ENCODE measurements at regions not wholly inside any gene's neighbourhood (a gene's known extent, or its start where the extent isn't known, plus 50 kb on each side); places are given as distances from the start of the nearest gene placed in this dataset.

DNA sequence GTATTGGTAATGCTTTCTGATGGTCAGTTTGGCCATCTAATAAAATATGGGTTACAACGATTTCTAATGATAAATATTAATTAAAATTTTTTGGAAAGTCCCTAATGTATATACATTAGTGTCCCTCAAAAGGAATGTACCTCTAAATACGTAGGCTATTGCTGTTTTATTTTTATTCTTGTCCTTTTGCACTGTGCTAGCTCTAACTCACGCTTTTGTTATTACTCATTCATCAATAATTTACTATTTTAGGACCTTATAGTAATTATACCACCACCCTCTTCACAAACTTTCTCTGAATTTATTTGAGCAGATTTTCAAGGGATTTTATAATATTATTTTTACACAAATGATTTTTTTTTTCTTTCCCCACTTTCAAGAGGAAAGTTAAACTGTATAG is 795.9 kb upstream of the PCDH9 start:
- 55 to 61% methylated on average over 3 of the region's 3 CpGs for WGBS, 2 donors

DNA sequence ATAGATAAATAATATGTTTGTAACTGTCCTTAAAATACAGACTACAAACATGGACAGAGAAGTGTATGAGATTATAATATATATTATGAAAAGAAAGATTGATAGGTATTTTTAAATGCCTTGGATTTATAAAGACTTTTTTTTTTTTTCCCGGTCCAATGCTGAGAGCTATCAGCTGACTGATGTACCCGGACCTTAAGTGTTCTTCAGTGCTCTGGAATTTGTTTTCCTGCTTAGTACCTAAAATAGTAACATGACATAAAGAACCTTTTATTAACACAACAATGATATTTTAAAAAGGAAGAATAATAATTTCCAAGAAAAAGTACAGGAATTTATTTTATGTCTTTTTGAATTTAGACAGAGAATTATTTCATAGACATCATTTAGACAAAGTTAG is 795.5 kb upstream of the PCDH9 start:
- ATAC-seq (ENCODE audit: low FRiP score), result no peak
- intact Hi-C loops (cut with DNase I), result no loop called here
- 21 to 26% methylated on average over 2 of the region's 2 CpGs for WGBS, 2 donors

More for the DNA sequence above, 795.9 kb upstream of the PCDH9 start:
- Histone ChIP-seq H3K36me3 (ENCODE audit: control insufficient read depth in 1 of 2, insufficient read depth in 2 of 2, low read length in 1 of 2) (no peaks in the 10 kb centered on the region), H3K4me3 (ENCODE audit: low read length in 2 of 2) (no peak overlapping the region), H3K4me1 (ENCODE audit: control insufficient read depth in 1 of 2, insufficient read depth in 2 of 2, low read length in 2 of 2) (no peaks in the 10 kb centered on the region), H3K9me3 (ENCODE audit: control insufficient read depth, low read length) (peaks cover 1% of the 10 kb centered on the region), H3K27ac (ENCODE audit: low read depth in 1 of 2, low read length in 2 of 2) (no peak overlapping the region), H3K27me3 (ENCODE audit: control insufficient read depth in 1 of 2, insufficient read depth in 2 of 2, low read length in 1 of 2) (no peaks in the 10 kb centered on the region)
- DNase-seq (no peak), ATAC-seq (ENCODE audit: low FRiP score) (no peak)
- intact Hi-C loops (cut with DNase I), result no loop called here

DNA sequence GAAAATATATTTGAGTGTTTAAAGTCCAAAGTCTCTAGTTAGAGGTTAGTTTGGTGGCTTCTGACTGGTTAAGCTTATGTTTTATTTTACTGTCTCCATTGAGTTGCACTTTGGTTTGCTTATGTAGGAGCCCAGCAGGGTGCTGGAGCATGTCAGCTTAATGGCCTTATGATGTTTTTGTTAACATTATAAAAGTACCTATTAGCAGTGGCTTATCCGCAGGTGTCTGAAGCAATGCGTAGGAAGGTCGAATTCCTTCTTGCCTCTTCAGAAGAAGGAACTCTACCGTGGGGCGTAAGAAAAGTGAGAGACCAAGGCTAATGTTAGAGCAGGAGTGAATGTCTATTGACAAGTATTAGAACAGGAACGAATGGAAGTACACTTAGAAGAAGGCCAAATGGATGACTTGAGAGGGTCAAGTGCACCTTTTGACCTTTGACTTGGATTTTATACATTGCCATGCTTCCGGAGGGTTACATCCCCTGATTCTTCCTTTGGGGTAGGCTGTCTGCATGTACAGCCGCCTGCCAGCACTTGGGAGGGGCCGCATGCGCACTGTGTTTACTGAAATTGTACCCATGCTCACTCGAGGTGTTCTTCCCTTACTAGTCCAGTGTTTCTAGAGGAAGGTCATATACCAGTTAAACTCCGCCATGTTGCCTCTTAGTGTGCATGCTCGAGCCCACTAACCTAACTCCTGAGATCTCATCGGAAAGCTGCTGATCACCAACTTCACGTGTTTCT is 793.9 kb upstream of the PCDH9 start:
- no peak overlapping the region for H3K4me3 ChIP-seq (ENCODE audit: low read length in 2 of 2)
- WGBS, 2 donors, result 75 to 80% methylated on average over 15 of the region's 15 CpGs
- no peak overlapping the region for H3K27ac ChIP-seq (ENCODE audit: low read depth in 1 of 2, low read length in 2 of 2)
- H3K36me3 ChIP-seq (ENCODE audit: control insufficient read depth in 1 of 2, insufficient read depth in 2 of 2, low read length in 1 of 2), result no peaks in the 10 kb centered on the region
- no peaks in the 10 kb centered on the region for H3K4me1 ChIP-seq (ENCODE audit: control insufficient read depth in 1 of 2, insufficient read depth in 2 of 2, low read length in 2 of 2)
- ATAC-seq (ENCODE audit: low FRiP score), result no peak
- DNase-seq, result no peak
- intact Hi-C loops (cut with DNase I), result no loop called here
- H3K27me3 ChIP-seq (ENCODE audit: control insufficient read depth in 1 of 2, insufficient read depth in 2 of 2, low read length in 1 of 2), result no peaks in the 10 kb centered on the region
- peaks cover 1% of the 10 kb centered on the region for H3K9me3 ChIP-seq (ENCODE audit: control insufficient read depth, low read length)

More for the DNA sequence above, 795.5 kb upstream of the PCDH9 start:
- no peak for DNase-seq
- peaks cover 1% of the 10 kb centered on the region for H3K9me3 ChIP-seq (ENCODE audit: control insufficient read depth, low read length)
- H3K27me3 ChIP-seq (ENCODE audit: control insufficient read depth in 1 of 2, insufficient read depth in 2 of 2, low read length in 1 of 2), result no peaks in the 10 kb centered on the region
- no peak overlapping the region for H3K27ac ChIP-seq (ENCODE audit: low read depth in 1 of 2, low read length in 2 of 2)
- no peaks in the 10 kb centered on the region for H3K4me1 ChIP-seq (ENCODE audit: control insufficient read depth in 1 of 2, insufficient read depth in 2 of 2, low read length in 2 of 2)
- H3K36me3 ChIP-seq (ENCODE audit: control insufficient read depth in 1 of 2, insufficient read depth in 2 of 2, low read length in 1 of 2), result no peaks in the 10 kb centered on the region
- no peak overlapping the region for H3K4me3 ChIP-seq (ENCODE audit: low read length in 2 of 2)

DNA sequence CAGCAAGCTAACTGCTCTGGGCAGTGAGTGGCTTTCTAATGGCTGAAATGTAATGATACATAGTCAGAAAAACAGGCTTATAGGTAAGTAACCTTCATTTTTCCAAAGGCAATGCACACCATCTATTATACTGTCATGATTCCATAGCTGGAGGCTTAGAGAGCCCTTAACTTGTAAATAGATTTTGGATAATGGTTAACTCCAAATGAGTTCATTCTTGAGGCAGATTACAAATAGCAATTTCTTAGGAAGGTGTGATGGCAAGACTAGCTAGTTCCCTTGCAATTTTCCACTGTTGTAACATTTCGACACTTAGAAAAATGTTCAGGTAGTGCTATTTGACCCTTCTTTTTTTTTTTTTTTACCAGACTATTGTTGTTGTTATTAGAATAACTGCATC is 789.8 kb upstream of the PCDH9 start:
- intact Hi-C loops (cut with DNase I), result no loop called here
- H3K4me1 ChIP-seq (ENCODE audit: control insufficient read depth in 1 of 2, insufficient read depth in 2 of 2, low read length in 2 of 2), result no peaks in the 10 kb centered on the region
- no peaks in the 10 kb centered on the region for H3K27me3 ChIP-seq (ENCODE audit: control insufficient read depth in 1 of 2, insufficient read depth in 2 of 2, low read length in 1 of 2)
- no peaks in the 10 kb centered on the region for H3K36me3 ChIP-seq (ENCODE audit: control insufficient read depth in 1 of 2, insufficient read depth in 2 of 2, low read length in 1 of 2)
- 88 to 94% methylated on average over 1 of the region's 1 CpG for WGBS, 2 donors
- H3K4me3 ChIP-seq (ENCODE audit: low read length in 2 of 2), result no peak overlapping the region
- ATAC-seq (ENCODE audit: low FRiP score), result no peak
- peaks cover 1% of the 10 kb centered on the region for H3K9me3 ChIP-seq (ENCODE audit: control insufficient read depth, low read length)
- DNase-seq, result no peak
- no peak overlapping the region for H3K27ac ChIP-seq (ENCODE audit: low read depth in 1 of 2, low read length in 2 of 2)

DNA sequence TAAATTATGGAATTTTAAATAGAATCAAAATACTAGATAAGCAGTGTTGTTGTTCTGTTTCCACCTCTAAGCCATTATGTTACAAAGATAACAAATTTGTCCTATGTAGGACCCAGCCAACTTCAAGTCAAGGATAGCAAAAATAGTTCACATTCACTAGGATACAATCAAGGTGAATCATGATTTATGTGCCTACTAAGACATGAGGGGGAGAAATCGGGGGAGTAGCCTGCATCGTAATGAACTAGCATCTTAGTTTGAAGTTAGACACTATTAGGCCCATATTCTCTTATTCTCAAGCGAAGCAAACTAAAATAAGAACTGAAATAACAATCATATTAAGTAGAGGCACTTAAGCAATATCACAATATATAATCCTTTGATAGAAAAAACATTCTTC is 779.4 kb upstream of the PCDH9 start:
- no peak for ATAC-seq (ENCODE audit: low FRiP score)
- no peaks in the 10 kb centered on the region for H3K27me3 ChIP-seq (ENCODE audit: control insufficient read depth in 1 of 2, insufficient read depth in 2 of 2, low read length in 1 of 2)
- H3K27ac ChIP-seq (ENCODE audit: low read depth in 1 of 2, low read length in 2 of 2), result no peak overlapping the region
- no peak overlapping the region for H3K4me3 ChIP-seq (ENCODE audit: low read length in 2 of 2)
- no peaks in the 10 kb centered on the region for H3K9me3 ChIP-seq (ENCODE audit: control insufficient read depth, low read length)
- 80 to 83% methylated on average over 3 of the region's 3 CpGs for WGBS, 2 donors
- H3K36me3 ChIP-seq (ENCODE audit: control insufficient read depth in 1 of 2, insufficient read depth in 2 of 2, low read length in 1 of 2), result no peaks in the 10 kb centered on the region
- intact Hi-C loops (cut with DNase I), result no loop called here
- DNase-seq, result no peak
- no peaks in the 10 kb centered on the region for H3K4me1 ChIP-seq (ENCODE audit: control insufficient read depth in 1 of 2, insufficient read depth in 2 of 2, low read length in 2 of 2)

DNA sequence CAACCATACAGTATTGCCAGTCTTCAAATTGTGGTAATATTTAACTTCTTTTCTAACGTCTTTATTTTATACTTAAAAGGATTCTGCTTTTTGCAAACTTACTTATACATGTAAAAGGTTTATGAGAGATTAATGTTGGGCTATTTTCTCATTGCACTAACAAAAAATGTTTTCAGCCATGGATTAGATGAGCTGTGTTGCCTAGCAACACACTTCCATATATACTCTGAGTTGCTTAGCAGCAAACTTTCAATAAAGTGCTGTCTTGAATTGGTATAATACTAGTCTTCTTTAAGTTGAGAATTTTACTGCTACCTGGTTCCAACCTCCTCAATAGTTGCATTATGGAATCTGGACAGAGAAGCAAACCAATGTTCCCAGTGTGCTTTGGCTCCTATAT is 777.4 kb upstream of the PCDH9 start:
- Histone ChIP-seq H3K27me3 (ENCODE audit: control insufficient read depth in 1 of 2, insufficient read depth in 2 of 2, low read length in 1 of 2) (no peaks in the 10 kb centered on the region), H3K27ac (ENCODE audit: low read depth in 1 of 2, low read length in 2 of 2) (no peak overlapping the region), H3K4me1 (ENCODE audit: control insufficient read depth in 1 of 2, insufficient read depth in 2 of 2, low read length in 2 of 2) (no peaks in the 10 kb centered on the region), H3K4me3 (ENCODE audit: low read length in 2 of 2) (no peak overlapping the region), H3K9me3 (ENCODE audit: control insufficient read depth, low read length) (no peaks in the 10 kb centered on the region), H3K36me3 (ENCODE audit: control insufficient read depth in 1 of 2, insufficient read depth in 2 of 2, low read length in 1 of 2) (no peaks in the 10 kb centered on the region)
- WGBS, 2 donors, result 61 to 68% methylated on average over 1 of the region's 1 CpG
- no peak for DNase-seq
- ATAC-seq (ENCODE audit: low FRiP score), result no peak
- intact Hi-C loops (cut with DNase I), result no loop called here

DNA sequence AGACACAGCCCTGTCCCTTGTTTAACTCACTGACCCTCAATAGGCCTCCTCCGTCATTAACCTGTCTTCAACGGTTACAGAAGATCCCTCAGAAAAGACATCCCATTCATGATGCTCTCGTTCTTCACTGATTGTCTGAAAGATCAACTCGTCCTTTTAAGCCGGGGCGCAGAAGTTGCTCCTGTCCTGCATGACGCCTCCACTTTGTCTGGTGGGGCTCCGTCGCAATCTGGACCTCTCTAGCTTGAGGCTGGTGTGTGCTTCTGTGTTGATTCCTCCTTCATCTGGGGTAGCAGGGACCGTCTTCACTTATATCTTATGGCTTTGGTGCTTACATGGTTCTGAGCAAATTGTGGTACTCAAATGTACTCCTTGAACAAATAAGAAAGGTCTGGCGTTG is 766.0 kb upstream of the PCDH9 start:
- no peaks in the 10 kb centered on the region for H3K4me1 ChIP-seq (ENCODE audit: control insufficient read depth in 1 of 2, insufficient read depth in 2 of 2, low read length in 2 of 2)
- WGBS, 2 donors, result 90% methylated on average over 11 of the region's 11 CpGs
- H3K9me3 ChIP-seq (ENCODE audit: control insufficient read depth, low read length), result no peaks in the 10 kb centered on the region
- no peak for ATAC-seq (ENCODE audit: low FRiP score)
- no peak for DNase-seq
- H3K4me3 ChIP-seq (ENCODE audit: low read length in 2 of 2), result no peak overlapping the region
- H3K36me3 ChIP-seq (ENCODE audit: control insufficient read depth in 1 of 2, insufficient read depth in 2 of 2, low read length in 1 of 2), result no peaks in the 10 kb centered on the region
- no peaks in the 10 kb centered on the region for H3K27me3 ChIP-seq (ENCODE audit: control insufficient read depth in 1 of 2, insufficient read depth in 2 of 2, low read length in 1 of 2)
- no peak overlapping the region for H3K27ac ChIP-seq (ENCODE audit: low read depth in 1 of 2, low read length in 2 of 2)
- intact Hi-C loops (cut with DNase I), result no loop called here

DNA sequence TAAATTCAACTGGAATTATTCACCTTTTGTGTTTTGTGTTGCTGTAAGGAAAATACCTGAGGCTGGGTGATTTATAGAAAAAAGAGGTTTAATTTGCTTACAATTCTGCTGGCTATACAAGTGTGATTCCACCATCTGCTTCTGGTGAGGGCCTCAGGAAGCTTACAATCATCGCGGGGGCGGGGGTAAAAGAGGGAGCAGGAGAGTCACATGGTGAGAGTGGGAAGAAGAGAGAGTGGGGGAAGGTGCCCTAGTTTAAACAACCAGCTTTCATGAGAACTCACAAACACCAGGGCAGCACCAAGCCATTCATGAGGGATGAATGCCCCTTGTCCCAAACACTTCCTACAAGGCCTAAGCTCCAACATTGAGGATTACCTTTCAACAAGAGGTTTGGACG is 760.7 kb upstream of the PCDH9 start:
- ATAC-seq (ENCODE audit: low FRiP score) (no peak), DNase-seq (peak in 1 of 2 donors; percentile 36)
- no peaks in the 10 kb centered on the region for H3K36me3 ChIP-seq (ENCODE audit: control insufficient read depth in 1 of 2, insufficient read depth in 2 of 2, low read length in 1 of 2)
- intact Hi-C loops (cut with DNase I), result no loop called here
- H3K4me3 ChIP-seq (ENCODE audit: low read length in 2 of 2), result no peak overlapping the region
- H3K27ac ChIP-seq (ENCODE audit: low read depth in 1 of 2, low read length in 2 of 2), result no peak overlapping the region
- H3K27me3 ChIP-seq (ENCODE audit: control insufficient read depth in 1 of 2, insufficient read depth in 2 of 2, low read length in 1 of 2), result no peaks in the 10 kb centered on the region
- no peaks in the 10 kb centered on the region for H3K4me1 ChIP-seq (ENCODE audit: control insufficient read depth in 1 of 2, insufficient read depth in 2 of 2, low read length in 2 of 2)
- 93 to 94% methylated on average over 4 of the region's 4 CpGs for WGBS, 2 donors
- no peaks in the 10 kb centered on the region for H3K9me3 ChIP-seq (ENCODE audit: control insufficient read depth, low read length)

DNA sequence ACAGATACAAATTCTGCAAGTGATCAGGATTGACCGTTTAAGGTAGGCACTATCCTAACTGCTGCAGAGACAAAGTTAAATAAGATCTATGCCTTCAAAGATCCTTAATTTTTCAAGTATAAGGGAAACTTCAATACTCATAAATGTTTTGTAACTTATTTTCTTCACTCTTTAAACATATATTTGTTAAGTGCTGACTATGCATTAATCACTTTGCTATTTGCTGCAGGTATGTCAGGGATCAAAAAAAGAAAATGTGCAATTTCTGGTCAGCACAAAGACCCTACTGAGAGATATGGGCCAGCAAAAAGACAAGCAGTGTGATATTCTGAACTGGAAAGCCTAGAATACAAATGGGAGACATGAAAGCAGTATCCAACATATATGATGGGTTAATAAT is 756.1 kb upstream of the PCDH9 start:
- H3K27me3 ChIP-seq (ENCODE audit: control insufficient read depth in 1 of 2, insufficient read depth in 2 of 2, low read length in 1 of 2), result no peaks in the 10 kb centered on the region
- no peaks in the 10 kb centered on the region for H3K36me3 ChIP-seq (ENCODE audit: control insufficient read depth in 1 of 2, insufficient read depth in 2 of 2, low read length in 1 of 2)
- no peak overlapping the region for H3K27ac ChIP-seq (ENCODE audit: low read depth in 1 of 2, low read length in 2 of 2)
- WGBS, 2 donors, result 77 to 82% methylated on average over 1 of the region's 1 CpG
- H3K9me3 ChIP-seq (ENCODE audit: control insufficient read depth, low read length), result no peaks in the 10 kb centered on the region
- intact Hi-C loops (cut with DNase I), result no loop called here
- ATAC-seq (ENCODE audit: low FRiP score), result no peak
- DNase-seq, result no peak
- H3K4me1 ChIP-seq (ENCODE audit: control insufficient read depth in 1 of 2, insufficient read depth in 2 of 2, low read length in 2 of 2), result no peaks in the 10 kb centered on the region
- no peak overlapping the region for H3K4me3 ChIP-seq (ENCODE audit: low read length in 2 of 2)

All from aorta (tissue), 5 donors.